ENCODE measurements at regions not wholly inside any gene's neighbourhood (a gene's known extent, or its start where the extent isn't known, plus 50 kb on each side); places are given as distances from the start of the nearest gene placed in this dataset.
"Not testable (repeated sequence)": the region's sequence is repeated elsewhere in the genome, so short reads cannot be mapped to it uniquely, and the experiment has no call there.

DNA sequence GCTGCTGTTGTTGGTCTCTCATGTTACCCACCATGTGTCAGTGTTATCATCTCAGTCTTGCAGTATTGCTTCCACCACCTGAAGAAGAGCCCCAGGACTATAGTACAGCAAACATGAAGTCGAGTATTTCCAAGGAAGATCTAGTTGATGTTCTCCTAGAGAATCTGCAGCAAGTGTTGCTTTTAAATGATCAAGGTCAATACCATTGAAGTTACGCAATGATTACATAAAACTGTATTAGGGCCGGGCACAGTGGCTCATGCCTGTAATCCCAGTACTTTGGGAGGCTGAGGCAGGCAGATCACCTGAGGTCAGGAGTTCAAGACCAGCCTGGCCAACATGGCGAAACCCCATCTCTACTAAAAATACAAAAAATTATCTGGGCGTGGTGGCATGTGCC is 173.9 kb downstream of the TJP1 start:
- H3K4me3 ChIP-seq, H3K27ac ChIP-seq: not testable (repeated sequence)

- Histone ChIP-seq H3K27ac (no peak overlapping the region), H3K4me3 (no peak overlapping the region)
These were observed 176.4 kb downstream of the TJP1 start for GRCh38 chr15:29645841-29646240.

GRCh38 chr15:29644361-29644760 is 177.9 kb downstream of the TJP1 start:
- H3K4me3 ChIP-seq, H3K27ac ChIP-seq: not testable (repeated sequence)

- no peak overlapping the region for H3K27ac ChIP-seq
- no peak overlapping the region for H3K4me3 ChIP-seq
These were observed 183.5 kb downstream of the TJP1 start for GRCh38 chr15:29638781-29639180.

DNA sequence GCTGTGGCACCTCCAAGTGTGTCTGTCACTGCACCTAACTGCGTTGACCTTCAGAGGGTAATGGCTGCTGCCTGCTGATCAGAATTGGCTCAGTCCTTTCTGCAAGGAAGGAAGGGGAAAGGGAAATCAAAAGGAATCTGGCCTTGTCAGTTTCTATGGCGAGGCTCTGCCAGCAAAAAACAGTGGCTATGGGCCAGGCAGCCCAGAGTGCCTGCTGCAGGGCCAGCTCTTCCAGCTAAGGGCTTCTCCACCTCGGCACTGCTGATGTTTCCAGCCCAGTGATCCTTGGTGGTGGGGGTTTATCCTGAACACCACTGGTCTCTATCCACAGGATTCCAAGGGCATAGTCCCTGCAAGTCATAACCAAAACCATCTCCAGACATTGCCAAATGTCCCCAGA is 184.3 kb downstream of the TJP1 start:
- no peak overlapping the region for H3K27ac ChIP-seq
- H3K4me3 ChIP-seq: no peak overlapping the region

DNA sequence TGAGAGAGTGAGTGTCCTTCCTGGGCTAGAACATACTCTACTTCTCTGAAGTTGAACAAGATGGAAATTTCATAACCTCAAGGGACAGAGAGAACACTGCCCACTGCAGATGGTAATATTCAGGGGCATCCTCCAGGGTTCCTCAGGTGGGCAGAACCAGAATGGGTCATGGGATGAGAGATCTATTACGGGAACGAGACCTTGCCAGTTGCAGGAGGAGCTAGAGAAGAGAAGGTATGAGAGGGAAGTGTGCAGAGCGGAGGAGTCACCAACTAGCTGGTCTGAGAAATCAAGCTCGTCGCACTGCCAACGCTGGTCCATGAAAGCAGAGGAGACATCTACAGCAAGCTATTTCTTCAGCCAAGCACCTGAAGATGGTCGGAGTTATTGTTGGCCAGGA is 184.7 kb downstream of the TJP1 start:
- no peak overlapping the region for H3K27ac ChIP-seq
- no peak overlapping the region for H3K4me3 ChIP-seq

GRCh38 chr15:29636921-29637320 is 185.3 kb downstream of the TJP1 start:
- H3K4me3 ChIP-seq: no peak overlapping the region
- no peak overlapping the region for H3K27ac ChIP-seq

DNA sequence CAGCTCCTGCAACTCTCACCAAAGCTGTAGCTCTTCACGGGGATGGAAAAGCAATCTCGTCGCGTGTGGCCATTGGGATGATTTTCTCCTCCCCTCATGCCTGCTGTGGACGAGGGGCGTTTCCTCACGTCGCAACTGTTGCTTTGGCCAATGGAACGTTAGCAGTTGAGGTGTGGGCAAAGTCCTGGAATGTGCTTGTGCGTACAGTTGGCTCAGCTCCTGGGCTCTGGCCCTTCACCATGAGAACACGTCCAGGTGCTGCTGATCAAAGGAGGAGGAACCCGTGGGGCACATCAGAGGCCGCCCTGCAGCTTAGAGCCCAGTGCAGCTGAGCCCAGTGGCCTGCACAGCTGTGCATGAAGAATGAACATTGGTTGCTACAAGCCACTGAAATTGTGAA is 186.1 kb downstream of the TJP1 start:
- Histone ChIP-seq H3K27ac (no peak overlapping the region), H3K4me3 (no peak overlapping the region)

- H3K4me3 ChIP-seq: no peak overlapping the region
- H3K27ac ChIP-seq: no peak overlapping the region
These were observed 186.7 kb downstream of the TJP1 start for GRCh38 chr15:29635513-29636098.

DNA sequence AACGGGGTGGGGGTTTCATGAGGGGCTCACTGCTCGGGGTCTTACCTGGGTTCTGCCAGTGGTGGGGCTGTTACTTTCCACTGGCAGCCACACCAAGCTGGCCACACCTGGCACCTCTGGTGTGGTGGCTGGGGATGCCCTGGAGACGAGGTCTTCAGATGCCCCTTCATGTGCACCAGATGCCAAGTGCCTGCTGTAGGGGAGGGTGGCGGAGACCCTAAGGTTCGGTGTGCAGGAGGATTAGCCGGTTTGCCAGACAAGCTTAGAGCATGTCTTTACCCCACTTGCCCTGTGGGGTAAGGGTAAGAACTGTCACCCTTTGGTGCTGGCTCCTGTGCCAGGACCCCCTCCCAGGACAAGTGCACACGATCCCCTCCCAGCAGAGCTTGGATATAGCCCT is 188.3 kb downstream of the TJP1 start:
- no peak overlapping the region for H3K27ac ChIP-seq
- no peak overlapping the region for H3K4me3 ChIP-seq

GRCh38 chr15:29632671-29633406 is 189.4 kb downstream of the TJP1 start:
- no peak overlapping the region for H3K4me3 ChIP-seq
- H3K27ac ChIP-seq: no peak overlapping the region

- H3K4me3 ChIP-seq: no peak overlapping the region
- no peak overlapping the region for H3K27ac ChIP-seq
These were observed 190.9 kb downstream of the TJP1 start for GRCh38 chr15:29631076-29632070.

GRCh38 chr15:29624271-29624670 is 198.0 kb downstream of the TJP1 start:
- Histone ChIP-seq H3K4me3 (no peak overlapping the region), H3K27ac (no peak overlapping the region)

DNA sequence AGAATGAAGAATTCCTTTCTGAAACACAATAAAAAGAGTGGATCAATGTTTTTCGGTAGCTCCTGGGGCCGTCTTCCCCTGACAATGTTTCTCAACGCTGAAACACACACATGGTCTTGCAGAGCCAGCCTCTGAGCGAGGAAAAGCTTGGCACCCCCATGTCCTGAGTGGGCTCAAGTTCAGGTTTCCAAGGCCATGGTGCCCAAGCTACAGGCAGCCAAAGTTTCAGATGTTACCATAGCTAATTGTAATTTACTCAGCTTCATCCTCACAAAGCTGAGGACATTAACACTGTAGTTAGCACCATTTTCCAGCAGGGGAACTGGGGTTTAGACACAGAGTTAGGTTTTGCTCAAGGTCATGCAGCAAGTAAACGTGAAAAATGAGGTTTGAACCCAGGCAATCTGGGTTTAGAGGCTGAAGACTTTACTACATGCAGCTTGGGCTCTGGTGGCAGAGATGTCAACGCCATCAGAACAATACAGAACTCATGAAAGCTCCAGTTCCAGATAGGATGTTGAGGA is 199.1 kb downstream of the TJP1 start:
- Histone ChIP-seq H3K4me3 (no peak overlapping the region), H3K27ac (no peak overlapping the region)

GRCh38 chr15:29622637-29623036 is 199.6 kb downstream of the TJP1 start:
- no peak overlapping the region for H3K4me3 ChIP-seq

GRCh38 chr15:29621616-29622015 is 200.7 kb downstream of the TJP1 start:
- H3K4me3 ChIP-seq: no peak overlapping the region
- no peak overlapping the region for H3K27ac ChIP-seq

More at GRCh38 chr15:29622637-29623036, 199.6 kb downstream of the TJP1 start:
- H3K27ac ChIP-seq: no peak overlapping the region

- Histone ChIP-seq H3K4me3 (no peak overlapping the region), H3K27ac (no peak overlapping the region)
These were observed 203.7 kb downstream of the TJP1 start for GRCh38 chr15:29618586-29618985.

DNA sequence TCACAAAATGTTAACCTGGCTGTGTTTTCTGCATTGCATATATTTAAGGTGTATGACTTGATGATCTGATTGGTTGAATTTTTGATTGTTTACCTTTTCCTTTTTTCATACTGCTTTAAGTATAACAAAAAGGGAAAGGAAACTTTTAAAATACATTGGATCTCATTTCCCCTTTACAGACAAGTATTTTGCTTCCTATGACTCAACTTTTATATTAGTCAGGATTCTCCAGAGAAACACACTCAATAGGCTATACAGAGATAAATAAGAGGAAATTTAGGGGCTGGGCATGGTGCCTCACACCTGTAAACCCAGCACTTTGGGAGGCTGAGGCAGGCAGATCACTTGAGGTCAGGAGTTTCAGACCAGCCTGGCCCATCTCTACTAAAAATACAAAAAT is 205.8 kb downstream of the TJP1 start:
- Histone ChIP-seq H3K27ac (no peak overlapping the region), H3K4me3 (no peak overlapping the region)

DNA sequence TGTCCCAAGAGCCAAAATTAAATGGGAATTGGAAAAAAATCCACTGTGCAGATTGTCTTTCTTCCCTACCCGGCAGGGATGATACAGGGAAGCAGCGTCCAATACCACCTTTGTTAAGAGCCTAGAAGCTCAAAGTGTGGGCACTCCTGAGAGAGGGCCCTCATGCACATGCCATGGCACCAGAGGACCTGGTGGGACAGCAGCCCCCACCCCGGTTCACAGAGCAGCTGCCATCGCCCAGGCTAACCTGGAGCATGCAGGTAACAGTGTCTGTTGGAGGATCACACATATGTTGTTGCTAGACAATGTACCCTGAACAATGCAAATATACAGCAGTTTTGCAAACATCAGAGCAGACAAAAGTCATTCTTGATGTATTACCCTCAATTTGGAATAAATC is 206.5 kb downstream of the TJP1 start:
- Histone ChIP-seq H3K27ac (no peak overlapping the region), H3K4me3 (no peak overlapping the region)

- Histone ChIP-seq H3K27ac (no peak overlapping the region), H3K4me3 (no peak overlapping the region)
These were observed 208.3 kb downstream of the TJP1 start for GRCh38 chr15:29613951-29614382.
